PC-9 (cell line): ENCODE measurements at regions not wholly inside any gene's neighbourhood (a gene's known extent, or its start where the extent isn't known, plus 50 kb on each side); places are given as distances from the start of the nearest gene placed in this dataset.

Experiments
- CTCF ChIP-seq: fragments of 200-600 bp; sonication (generic); conservative IDR thresholded peaks from 2 replicates; pipeline ENCODE4 v1.6.1; 2017; ENCODE audit warnings: mixed run types, antibody characterized with exemption, mild to moderate bottlenecking, moderate library complexity
- EZH2 ChIP-seq: fragments of 200-600 bp; sonication (generic); IDR thresholded peaks from 2 replicates; pipeline ENCODE4 v1.8.0; 2017; ENCODE audit warnings: antibody characterized with exemption, low read depth

GRCh38 chr21:15549671-15550070 is 180.1 kb upstream of the USP25 start:
- TF ChIP-seq CTCF (no peak), EZH2 (no peak)
